Fibroblast of the aortic adventitia (primary cell): ENCODE measurements at regions not wholly inside any gene's neighbourhood (a gene's known extent, or its start where the extent isn't known, plus 50 kb on each side); places are given as distances from the start of the nearest gene placed in this dataset.

Source experiments
- DNase-seq: peaks from one replicate; pipeline ENCODE4 v3.0.0-alpha.2; 2010; ENCODE audit warnings: low read depth
- H3K4me3 ChIP-seq: 2 replicates; pipeline ENCODE4 v1.5.1; 2011; ENCODE audit warnings: low read depth, mild to moderate bottlenecking, control low read depth, low read length, moderate library complexity
- CTCF ChIP-seq: IDR thresholded peaks from 2 replicates; pipeline ENCODE4 v1.5.1; 2011; ENCODE audit warnings: mild to moderate bottlenecking, low read length, control low read depth, inconsistent platforms; ENCODE audit not compliant: insufficient read depth

- no peak overlapping the region for H3K4me3 ChIP-seq
- no peak for TF ChIP-seq CTCF
- DNase-seq, result no peak
Measured at GRCh38 chr4:85078016-85078415, 111.5 kb upstream of the WDFY3 start.

GRCh38 chr4:85081196-85081595 is 114.7 kb upstream of the WDFY3 start:
- no peak overlapping the region for H3K4me3 ChIP-seq
- DNase-seq, result no peak
- no peak for TF ChIP-seq CTCF

GRCh38 chr4:85084371-85085094 is 118.0 kb upstream of the WDFY3 start:
- peak; percentile 82 for TF ChIP-seq CTCF
- H3K4me3 ChIP-seq, result no peak overlapping the region
- peak; percentile 86 for DNase-seq

GRCh38 chr4:85086721-85087120 is 120.2 kb upstream of the WDFY3 start:
- no peak for TF ChIP-seq CTCF
- no peak for DNase-seq

GRCh38 chr4:85092536-85092935 is 126.0 kb upstream of the WDFY3 start:
- DNase-seq, result no peak
- H3K4me3 ChIP-seq, result no peak overlapping the region
- no peak for TF ChIP-seq CTCF

More at GRCh38 chr4:85086721-85087120, 120.2 kb upstream of the WDFY3 start:
- H3K4me3 ChIP-seq, result no peak overlapping the region

- H3K4me3 ChIP-seq, result no peak overlapping the region
- no peak for TF ChIP-seq CTCF
- DNase-seq, result no peak
Measured at GRCh38 chr4:85092943-85093342, 126.5 kb upstream of the WDFY3 start.

GRCh38 chr4:85094735-85095134 is 128.2 kb upstream of the WDFY3 start:
- TF ChIP-seq CTCF, result no peak
- no peak overlapping the region for H3K4me3 ChIP-seq
- no peak for DNase-seq
